ENCODE measurements at regions not wholly inside any gene's neighbourhood (a gene's known extent, or its start where the extent isn't known, plus 50 kb on each side); places are given as distances from the start of the nearest gene placed in this dataset.

DNA sequence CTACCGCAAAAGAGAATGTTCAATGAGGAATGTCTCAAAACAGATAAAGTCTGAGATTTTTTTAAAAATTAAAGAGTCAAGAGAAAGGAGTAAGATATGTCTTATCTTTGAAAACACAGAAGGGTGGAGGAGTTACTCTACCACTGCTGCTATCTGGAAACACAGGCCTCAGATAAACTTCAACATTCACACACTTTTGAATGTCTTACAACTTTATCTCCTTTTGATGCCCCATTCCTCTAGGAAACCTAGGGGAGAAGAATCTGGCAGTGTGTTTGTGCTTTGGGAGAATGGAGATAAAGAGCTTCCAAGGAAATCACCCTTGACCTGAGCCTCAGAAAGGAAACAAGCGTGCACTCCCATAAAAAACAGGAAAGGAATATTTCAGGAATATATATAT lies 468.2 kb downstream of the PLOD2 start:
- TF ChIP-seq POLR2A (IDR thresholded peaks at IDR 0.05; ENCODE audit: low read depth, low read length) (no peak), POLR2AphosphoS5 (IDR thresholded peaks at IDR 0.05; ENCODE audit: low read depth, low read length) (no peak)
